K562 (cell line): ENCODE measurements at regions not wholly inside any gene's neighbourhood (a gene's known extent, or its start where the extent isn't known, plus 50 kb on each side); places are given as distances from the start of the nearest gene placed in this dataset.

Experiments used
- ATAC-seq: fragments of 200-7000 bp; cut with Tn5 transposase; 3 replicates; pipeline ENCODE4 v1.9.1; 2020; ENCODE audit warnings: moderate library complexity
- BruUV-seq: library from RNA; stranded (reverse); fragments of 400-500 nt; replicated peaks from 2 replicates; lab custom pipeline; 2021; lab: Mats Ljungman, UMichigan
- CTCF ChIA-PET: fragments of 300-600 bp; formaldehyde crosslinking; extraction: SDS; loops from one replicate; lab custom pipeline; 2021; ENCODE audit warnings: low intra/inter-chr PET ratio; lab: Yijun Ruan, JAX
- POLR2A ChIA-PET: fragments of 300-600, 350-650 bp; sonication (Branson Sonifier 250); formaldehyde crosslinking; extraction: SDS; loops from one replicate; lab custom pipeline; 2021; ENCODE audit warnings: antibody characterized with exemption, inconsistent platforms; lab: Yijun Ruan, JAX
- DNase-seq, 4 experiments: peaks; one replicate each; pipeline versions ENCODE4 v3.0.0 to v3.0.0-alpha.2; 2011 to 2018; ENCODE audit warnings: low spot score in 3 of 4, mixed read lengths in 3 of 4; ENCODE audit errors: extremely low read depth in 1 of 4
- FAIRE-seq: peaks from 2 replicates; lab custom pipeline; 2011; peaks lifted over from hg19 to GRCh38; lab: Jason Lieb, UNC
- H2AFZ ChIP-seq: 2 replicates; pipeline ENCODE4 v1.6.0; 2011; ENCODE audit warnings: low read depth, low read length, control low read depth, inconsistent platforms
- H3K27ac ChIP-seq: fragments of 200-600 bp; 3 replicates; pipeline ENCODE4 v1.8.0; 2011; ENCODE audit warnings: low read depth, mild to moderate bottlenecking, control low read depth, inconsistent platforms, low read length, moderate library complexity, mixed read lengths; ENCODE audit errors: extremely low read depth
- H3K27me3 ChIP-seq, 2 experiments: fragments of 300-600 bp in 1 of 2; 2 replicates in 1 of 2; 3 replicates in 1 of 2; pipeline versions ENCODE4 v1.6.0 to v1.8.0; 2011; ENCODE audit warnings: inconsistent platforms in 2 of 2, low read length in 2 of 2, mild to moderate bottlenecking in 1 of 2, mixed read lengths in 1 of 2, moderate library complexity in 1 of 2; ENCODE audit not compliant: control insufficient read depth in 2 of 2, insufficient read depth in 2 of 2
- H3K36me3 ChIP-seq: fragments of 300-600 bp; 3 replicates; pipeline ENCODE4 v1.8.0; 2011; ENCODE audit warnings: mild to moderate bottlenecking, low read length, inconsistent platforms; ENCODE audit not compliant: control insufficient read depth, insufficient read depth
- H3K4me1 ChIP-seq, 2 experiments: fragments of 200-600 bp in 1 of 2; replicated peaks in 1 of 2; 2 replicates in 1 of 2; 3 replicates in 1 of 2; pipeline versions ENCODE4 v1.5.1 to v1.8.0; 2011; ENCODE audit warnings: inconsistent platforms in 2 of 2, low read length in 2 of 2, mild to moderate bottlenecking in 1 of 2, mixed read lengths in 1 of 2, moderate library complexity in 1 of 2; ENCODE audit not compliant: control insufficient read depth in 2 of 2, insufficient read depth in 2 of 2
- H3K4me2 ChIP-seq: 2 replicates; pipeline ENCODE4 v1.6.1; 2011; ENCODE audit warnings: low read length, control low read depth, inconsistent platforms, mixed read lengths; ENCODE audit not compliant: insufficient read depth
- H3K4me3 ChIP-seq: fragments of 200-600 bp; sonication (generic), shearing (Covaris generic); 2 replicates; pipeline ENCODE4 v1.5.1; 2016; ENCODE audit warnings: control low read depth, inconsistent platforms
- H3K79me2 ChIP-seq: fragments of 200-600 bp; 3 replicates; pipeline ENCODE4 v1.8.0; 2011; ENCODE audit warnings: low read length, inconsistent platforms; ENCODE audit not compliant: control insufficient read depth, insufficient read depth
- H3K9ac ChIP-seq, 2 experiments: 2 replicates each; pipeline versions ENCODE4 v1.6.0 to v1.6.1; 2011; ENCODE audit warnings: low read depth in 2 of 2, low read length in 2 of 2, control low read depth in 1 of 2, inconsistent platforms in 1 of 2, mild to moderate bottlenecking in 1 of 2, mixed read lengths in 1 of 2; ENCODE audit not compliant: insufficient read depth in 1 of 2
- H3K9me1 ChIP-seq: one replicate; pipeline ENCODE4 v1.6.0; 2011; ENCODE audit warnings: inconsistent platforms, mild to moderate bottlenecking, low read length, moderate library complexity; ENCODE audit not compliant: control insufficient read depth, insufficient read depth
- H3K9me3 ChIP-seq: replicated peaks from 2 replicates; pipeline ENCODE4 v1.5.1; 2011; ENCODE audit warnings: low read depth, low read length, inconsistent platforms; ENCODE audit not compliant: control insufficient read depth, insufficient read depth
- H4K20me1 ChIP-seq: replicated peaks from 2 replicates; pipeline ENCODE4 v1.6.1; 2011; ENCODE audit warnings: low read length, inconsistent platforms, mixed read lengths; ENCODE audit not compliant: control insufficient read depth, insufficient read depth
- ADNP ChIP-seq: fragments of 200-800 bp; sonication (Bioruptor generic); IDR thresholded peaks from 2 replicates; pipeline ENCODE4 v1.6.1; 2016; ENCODE audit warnings: missing genetic modification characterization, missing compliant biosample characterization
- BACH1 ChIP-seq: fragments of 200-800 bp; sonication (Bioruptor generic); IDR thresholded peaks from 2 replicates; pipeline ENCODE4 v1.6.1; 2016; ENCODE audit warnings: missing genetic modification characterization, missing compliant biosample characterization
- FOXK2 ChIP-seq, 2 experiments: fragments of 450-650 bp; IDR thresholded peaks in 1 of 2; conservative IDR thresholded peaks in 1 of 2; 2 replicates each; pipeline ENCODE4 v1.6.1; 2016; ENCODE audit warnings: low read depth in 2 of 2, mild to moderate bottlenecking in 1 of 2
- RBM25 ChIP-seq: fragments of 200-400 bp; formaldehyde crosslinking; IDR thresholded peaks from 2 replicates; pipeline ENCODE4 v1.6.1; 2018; ENCODE audit warnings: low read length, low read depth, moderate library complexity; ENCODE audit not compliant: severe bottlenecking
- RNF219 ChIP-seq: fragments of 250-450 bp; sonication (Bioruptor Pico); IDR thresholded peaks from 2 replicates; pipeline ENCODE4 v1.5.0; 2022; ENCODE audit warnings: mild to moderate bottlenecking
- SPI1 ChIP-seq: IDR thresholded peaks from 2 replicates; pipeline ENCODE4 v1.6.1; 2011; ENCODE audit warnings: low read depth, low read length, control low read depth, borderline replicate concordance
- TEAD2 ChIP-seq: fragments of 450-650 bp; IDR thresholded peaks from 2 replicates; pipeline ENCODE4 v1.6.1; 2016; ENCODE audit warnings: missing genetic modification characterization, control low read depth, missing compliant biosample characterization
- WGBS: fragments of 100-300 bp; shearing (Covaris generic); methylation state at CpG from one replicate; pipeline ENCODE4 v1.1.6; 2016; ENCODE audit warnings: low coverage, mixed read lengths; ENCODE audit not compliant: insufficient coverage; ENCODE audit errors: missing lambda C conversion rate; 5-methylcytosine and 5-hydroxymethylcytosine counted together
- in situ Hi-C: fragments of 300-500 bp; cut with MboI; formaldehyde crosslinking; loops from 4 replicates; pipeline ENCODE4 v1.15.0; 2018; ENCODE audit warnings: inconsistent platforms, mixed read lengths
- intact Hi-C: fragments of 100-400 bp; cut with micrococcal nuclease; formaldehyde crosslinking; loops from 2 replicates; pipeline ENCODE4 v1.14.2; 2022

GRCh38 chr4:100913685-100914084, 395.9 kb upstream of the EMCN start (continued):
- TF ChIP-seq SPI1 (no peak), FOXK2 (conservative IDR thresholded peaks at IDR 0.05 in 1 of 2, IDR thresholded peaks at IDR 0.05 in 1 of 2; ENCODE audit: low read depth in 2 of 2) (no peak), RNF219 (CRISPR knock-in tag) (no peak)

GRCh38 chr4:100908540-100908939, 390.7 kb upstream of the EMCN start:
- Histone ChIP-seq H3K27ac (no peak overlapping the region), H3K4me3 (no peak overlapping the region), H3K27me3 (no peaks in the 10 kb centered on the region), H3K9me3 (no peaks in the 10 kb centered on the region; the same call in 1 of the 2 replicates), H3K4me1 (no peaks in the 10 kb centered on the region), H3K79me2 (no peaks in the 10 kb centered on the region), H3K9ac (no peak overlapping the region), H3K4me2 (no peak overlapping the region), H3K36me3 (no peaks in the 10 kb centered on the region), H4K20me1 (no peaks in the 10 kb centered on the region), H3K9me1 (no peaks in the 10 kb centered on the region), H2AFZ (no peak overlapping the region)
- DNase-seq: no peak
- no TSS peak for BruUV-seq
- in situ Hi-C loops (no loop called here), intact Hi-C loops (no loop called here)
- 4% methylated on average over 3 of the region's 3 CpGs for WGBS
- ATAC-seq: no peak
- FAIRE-seq: no peak
- ChIA-PET CTCF (no interaction called here), POLR2A (no interaction called here)
- TF ChIP-seq BACH1 (tag): no peak
- no peak for TF ChIP-seq ADNP
- TF ChIP-seq RBM25: peak; percentile 41
- TF ChIP-seq TEAD2 (tag): no peak
